D721Med (cell line): ENCODE measurements at regions not wholly inside any gene's neighbourhood (a gene's known extent, or its start where the extent isn't known, plus 50 kb on each side); places are given as distances from the start of the nearest gene placed in this dataset.
A peak's percentile ranks its signal among the peaks of the same experiment; 100 is the strongest.
"Not testable (repeated sequence)": the region's sequence is repeated elsewhere in the genome, so short reads cannot be mapped to it uniquely, and the experiment has no call there.

ENCODE experiments used
- DNase-seq: peaks from one replicate; pipeline ENCODE4 v3.0.0; 2011; ENCODE audit warnings: low spot score; ENCODE audit not compliant: insufficient read length
- FAIRE-seq: peaks from 2 replicates; lab custom pipeline; 2011; peaks lifted over from hg19 to GRCh38; lab: Jason Lieb, UNC
- TF ChIP-seq, protein P1 (sequence below): IDR thresholded peaks from 2 replicates; pipeline ENCODE4 v1.5.1; 2012; ENCODE audit warnings: mild to moderate bottlenecking, control low read depth; ENCODE audit not compliant: insufficient read depth; ENCODE audit errors: missing control alignments

DNA sequence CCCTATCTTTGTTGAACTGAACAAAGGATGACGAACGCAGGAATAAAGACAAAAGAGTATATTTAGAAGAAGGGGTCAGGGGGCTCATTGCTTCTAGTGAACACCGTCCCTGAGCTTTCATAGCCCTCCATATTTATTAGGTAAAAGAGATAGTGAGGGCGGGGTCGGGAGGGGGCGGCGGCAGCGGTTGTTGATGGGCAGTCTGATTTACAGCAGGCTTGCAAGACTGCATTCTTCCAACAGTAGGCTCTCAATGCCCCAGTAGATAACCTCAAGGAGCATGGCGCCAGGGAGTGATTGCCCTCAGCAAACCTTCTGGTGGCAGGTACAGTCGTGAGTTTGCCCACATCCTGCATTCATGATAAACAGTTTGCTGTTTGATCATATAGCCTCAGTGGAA, 563.3 kb upstream of the SYNCRIP start:
- TF ChIP-seq, protein P1, sequence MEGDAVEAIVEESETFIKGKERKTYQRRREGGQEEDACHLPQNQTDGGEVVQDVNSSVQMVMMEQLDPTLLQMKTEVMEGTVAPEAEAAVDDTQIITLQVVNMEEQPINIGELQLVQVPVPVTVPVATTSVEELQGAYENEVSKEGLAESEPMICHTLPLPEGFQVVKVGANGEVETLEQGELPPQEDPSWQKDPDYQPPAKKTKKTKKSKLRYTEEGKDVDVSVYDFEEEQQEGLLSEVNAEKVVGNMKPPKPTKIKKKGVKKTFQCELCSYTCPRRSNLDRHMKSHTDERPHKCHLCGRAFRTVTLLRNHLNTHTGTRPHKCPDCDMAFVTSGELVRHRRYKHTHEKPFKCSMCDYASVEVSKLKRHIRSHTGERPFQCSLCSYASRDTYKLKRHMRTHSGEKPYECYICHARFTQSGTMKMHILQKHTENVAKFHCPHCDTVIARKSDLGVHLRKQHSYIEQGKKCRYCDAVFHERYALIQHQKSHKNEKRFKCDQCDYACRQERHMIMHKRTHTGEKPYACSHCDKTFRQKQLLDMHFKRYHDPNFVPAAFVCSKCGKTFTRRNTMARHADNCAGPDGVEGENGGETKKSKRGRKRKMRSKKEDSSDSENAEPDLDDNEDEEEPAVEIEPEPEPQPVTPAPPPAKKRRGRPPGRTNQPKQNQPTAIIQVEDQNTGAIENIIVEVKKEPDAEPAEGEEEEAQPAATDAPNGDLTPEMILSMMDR: no peak
- FAIRE-seq (no peak), DNase-seq (no peak)

DNA sequence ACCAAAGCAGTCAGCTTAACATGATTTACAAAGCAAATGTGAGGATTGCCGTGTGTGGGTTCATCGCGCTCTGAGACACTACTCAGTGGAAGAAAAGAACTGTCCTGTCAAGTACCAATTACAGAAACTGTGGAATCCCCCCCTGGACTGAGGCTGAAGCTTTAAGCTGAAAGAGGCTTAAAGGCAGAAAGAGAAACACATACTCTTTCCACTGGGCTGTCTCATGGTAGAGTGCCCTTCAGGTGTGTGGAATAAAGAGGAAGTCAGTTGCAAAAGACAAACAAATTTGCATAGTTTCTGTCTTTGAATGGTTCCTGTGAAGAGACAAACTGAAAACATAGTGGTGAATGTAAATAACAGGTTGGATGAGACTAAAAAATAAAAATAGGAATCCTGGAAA, 560.4 kb upstream of the SYNCRIP start:
- FAIRE-seq: no peak
- no peak for DNase-seq
- TF ChIP-seq, protein P1: no peak

DNA sequence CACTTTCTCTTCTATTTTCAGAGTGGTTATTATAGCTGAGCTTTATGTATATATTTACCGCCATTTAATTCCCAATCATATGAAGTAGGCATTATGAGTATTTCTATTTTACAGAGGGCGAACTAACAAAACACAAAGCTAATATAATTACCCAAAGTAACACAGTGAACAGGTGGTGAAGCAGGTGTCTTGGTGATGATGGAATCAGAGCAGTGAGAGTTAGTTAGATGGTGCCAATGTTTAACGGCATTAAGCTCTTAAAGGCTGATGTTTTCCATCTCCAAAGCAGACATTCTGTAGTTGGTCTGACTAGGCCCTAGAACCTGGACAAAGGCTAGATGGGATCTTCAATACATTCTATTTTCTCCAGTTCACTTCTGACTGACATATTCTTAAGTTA, 551.1 kb upstream of the SYNCRIP start:
- TF ChIP-seq, protein P1: no peak
- DNase-seq: no peak
- FAIRE-seq: peak; percentile 77

DNA sequence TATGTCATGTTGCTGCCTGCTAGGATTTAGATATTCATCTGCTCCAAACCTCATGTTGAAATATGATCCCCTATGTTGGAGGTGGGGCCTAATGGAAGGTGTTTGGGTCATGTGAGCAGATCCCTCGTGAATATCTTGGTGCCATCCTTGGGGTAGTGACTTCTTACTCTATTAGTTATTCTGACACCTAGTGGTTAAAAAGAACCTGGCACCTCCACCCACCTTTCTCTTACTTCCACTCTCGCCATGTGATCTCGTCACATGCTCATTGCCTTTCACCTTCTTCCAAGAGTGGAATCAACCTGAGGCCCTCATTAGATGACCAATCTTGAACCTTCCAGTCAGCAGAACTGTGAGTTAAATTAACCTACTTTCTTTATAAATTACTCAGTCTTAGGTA, 549.4 kb upstream of the SYNCRIP start:
- no peak for DNase-seq
- TF ChIP-seq, protein P1: peak; percentile 13
- FAIRE-seq: no peak

DNA sequence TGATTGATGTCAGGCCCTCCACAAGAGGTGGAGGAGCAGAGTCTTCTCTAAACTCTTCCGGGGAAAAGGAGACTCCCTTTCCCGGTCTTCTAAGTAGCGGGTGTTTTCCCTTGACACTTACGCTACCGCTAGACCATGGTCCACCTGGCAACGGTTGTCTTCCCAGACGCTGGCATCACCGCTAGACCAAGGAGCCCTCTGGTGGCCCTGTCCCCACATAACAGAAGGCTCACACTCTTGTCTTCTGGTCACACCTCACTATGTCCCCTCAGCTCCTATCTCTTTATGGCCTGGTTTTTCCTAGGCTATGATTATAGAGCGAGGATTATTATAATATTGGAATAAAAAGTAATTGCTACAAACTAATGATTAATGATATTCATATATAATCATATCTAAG, 532.5 kb upstream of the SYNCRIP start:
- not testable (repeated sequence) for FAIRE-seq, DNase-seq
- TF ChIP-seq, protein P1: peak; percentile 21

DNA sequence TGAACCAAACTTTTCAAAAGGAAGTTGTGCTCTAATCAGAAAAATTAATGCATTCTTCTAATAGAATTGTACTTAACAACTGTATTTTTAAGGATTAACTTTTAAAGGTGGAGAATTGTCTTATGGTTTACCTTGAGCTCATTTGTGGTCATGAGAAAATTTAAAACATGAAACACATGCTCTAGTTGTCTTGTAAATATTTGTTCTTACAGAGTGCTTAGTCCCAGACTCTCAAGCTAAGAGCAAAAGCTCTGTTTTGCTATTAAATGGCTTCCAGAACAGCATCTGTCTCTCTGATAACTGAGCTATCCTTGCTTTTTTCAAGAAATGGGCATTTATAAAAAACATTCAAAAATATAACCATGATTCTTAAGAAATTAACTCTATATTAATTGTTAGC, 512.2 kb upstream of the SYNCRIP start:
- FAIRE-seq: no peak
- TF ChIP-seq, protein P1: no peak
- no peak for DNase-seq

DNA sequence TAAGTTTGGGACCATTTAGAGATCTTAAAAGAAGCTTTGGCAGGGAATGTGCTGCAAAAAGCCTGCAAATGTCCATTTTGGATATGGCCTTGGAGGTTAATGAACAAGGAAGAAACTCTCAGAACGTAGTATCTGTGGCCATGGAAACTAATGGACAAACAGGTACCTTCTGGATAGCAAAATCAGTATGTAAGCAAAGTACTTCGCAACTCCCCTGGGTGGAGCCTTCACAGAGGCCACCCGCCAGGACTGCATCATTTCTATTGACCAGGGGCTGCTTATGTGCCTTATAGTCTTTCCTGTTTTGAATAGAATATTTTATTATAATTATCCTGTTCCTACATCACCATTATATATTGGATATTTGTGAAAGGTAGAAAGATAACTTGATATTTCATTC, 510.8 kb upstream of the SYNCRIP start:
- FAIRE-seq (no peak), DNase-seq (no peak)
- TF ChIP-seq, protein P1: no peak
